ENCODE measurements at regions not wholly inside any gene's neighbourhood (a gene's known extent, or its start where the extent isn't known, plus 50 kb on each side); places are given as distances from the start of the nearest gene placed in this dataset.
"Not testable (repeated sequence)": the region's sequence is repeated elsewhere in the genome, so short reads cannot be mapped to it uniquely, and the experiment has no call there.

DNA sequence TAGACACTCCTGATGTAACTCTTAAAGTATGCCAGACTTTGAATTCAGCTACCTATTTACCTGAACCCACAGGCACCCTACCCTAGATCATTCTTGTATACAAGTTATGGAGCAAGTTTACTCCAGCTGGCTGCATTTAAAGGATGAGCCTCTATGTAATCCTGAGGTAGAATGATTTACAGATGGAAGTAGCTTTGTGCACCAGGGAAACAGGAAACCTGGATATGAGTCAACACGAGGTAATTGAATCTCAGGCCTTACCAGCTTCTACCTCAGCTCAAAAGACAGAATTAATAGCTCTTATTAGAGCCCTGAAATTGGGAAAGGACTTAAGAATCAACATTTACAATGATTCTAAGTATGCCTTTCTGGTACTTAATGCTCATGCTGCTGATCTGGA, 119.8 kb downstream of the AGTR2 start:
- no peak for DNase-seq (ENCODE audit: low spot score)

DNA sequence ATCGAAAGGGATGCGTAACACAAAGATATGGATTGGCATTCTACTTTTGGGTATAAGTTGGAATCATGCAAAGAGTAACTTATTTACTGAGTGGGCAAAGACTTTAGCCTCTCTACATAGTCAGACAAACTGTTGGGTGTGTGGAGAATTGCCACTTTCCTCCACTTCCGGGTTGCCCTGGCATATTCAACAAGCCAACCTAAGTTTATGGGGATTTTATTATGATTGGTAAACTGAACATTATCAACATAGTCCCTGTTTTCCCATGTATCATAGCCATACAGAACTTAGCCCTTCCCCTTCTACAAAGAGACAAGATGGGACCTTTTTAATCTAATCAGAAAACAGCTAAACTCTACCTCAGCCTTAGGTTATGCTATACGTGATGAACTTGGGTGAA, 121.6 kb downstream of the AGTR2 start:
- no peak for DNase-seq (ENCODE audit: low spot score)

DNA sequence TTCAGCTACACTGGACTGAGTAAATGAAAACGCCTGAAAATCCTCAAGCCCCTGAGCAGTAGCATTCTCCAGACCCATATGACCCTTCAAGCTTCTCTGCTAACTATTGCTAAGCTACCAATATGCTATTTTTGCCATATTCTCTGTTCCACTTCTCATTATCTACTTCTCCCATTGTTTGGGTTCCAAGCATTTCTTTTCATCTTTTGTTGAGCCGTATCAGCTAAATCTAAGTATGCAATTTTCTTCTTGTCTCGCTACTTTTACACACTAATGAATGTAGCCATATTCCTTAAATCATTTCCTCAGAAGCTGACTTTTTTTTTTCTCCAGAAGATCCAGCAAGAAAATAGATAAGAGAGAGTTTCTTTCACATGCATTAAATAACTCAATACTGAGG, 128.4 kb downstream of the AGTR2 start:
- DNase-seq (ENCODE audit: low spot score) = no peak

DNA sequence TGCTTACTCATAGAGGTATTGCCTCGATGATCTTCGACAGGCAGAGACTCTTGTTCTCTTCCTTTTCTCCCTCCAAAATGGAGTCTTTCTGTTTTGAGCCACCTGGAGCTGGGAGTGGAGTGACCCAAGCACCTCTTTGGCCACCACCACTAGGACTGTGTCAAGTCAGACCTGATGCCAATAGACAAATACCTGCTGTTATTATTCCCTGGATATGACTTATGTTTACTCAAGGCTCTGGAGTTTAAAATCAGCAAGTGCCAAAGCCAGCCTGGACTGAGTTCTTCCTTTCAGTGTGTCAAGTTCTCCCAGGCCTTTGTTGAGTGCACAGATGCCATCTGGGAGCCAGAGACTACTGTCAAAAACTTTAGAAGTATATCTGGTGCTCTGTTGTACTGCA, 130.2 kb upstream of the SLC6A14 start:
- no peak for DNase-seq (ENCODE audit: low spot score)

DNA sequence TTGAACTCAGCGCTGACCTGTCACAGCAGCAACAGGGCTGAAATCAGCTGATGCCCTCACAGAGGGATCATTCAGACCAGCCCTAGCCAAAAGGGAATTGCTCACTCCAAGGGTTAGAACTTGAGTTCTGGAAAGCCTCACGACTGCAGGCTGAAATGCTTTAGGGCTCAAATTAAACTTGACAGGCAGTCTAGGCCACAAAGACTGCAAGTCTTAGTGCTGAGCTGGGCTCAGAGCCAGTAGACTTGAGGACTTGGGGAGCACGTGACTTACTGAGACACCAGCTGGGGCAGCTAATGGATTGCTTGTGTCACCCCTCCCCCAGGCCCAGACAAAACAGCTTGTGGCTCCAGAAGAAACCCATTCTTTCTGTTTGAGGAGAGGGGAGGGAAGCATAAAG, 119.0 kb upstream of the SLC6A14 start:
- DNase-seq (ENCODE audit: low spot score) = peak; percentile 47

DNA sequence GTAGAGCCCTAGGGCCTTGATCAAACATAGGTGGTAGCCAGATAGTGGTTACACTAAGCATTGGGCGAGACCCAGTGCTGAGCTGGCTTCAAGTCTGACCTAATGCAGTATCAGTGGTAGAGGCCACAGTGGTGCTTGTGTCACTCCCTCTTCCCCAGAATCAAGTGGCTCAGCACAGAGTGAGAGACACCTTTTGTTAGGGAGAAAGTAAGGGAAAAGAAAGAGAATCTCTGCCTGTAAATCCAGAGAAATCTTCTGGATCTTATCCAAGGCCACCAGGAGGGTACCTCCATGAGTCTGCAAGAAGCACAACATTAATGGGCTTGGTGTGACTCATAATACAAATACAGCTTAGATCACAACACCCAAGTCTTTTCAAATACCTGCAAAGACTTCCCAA, 117.7 kb upstream of the SLC6A14 start:
- DNase-seq (ENCODE audit: low spot score) = no peak

DNA sequence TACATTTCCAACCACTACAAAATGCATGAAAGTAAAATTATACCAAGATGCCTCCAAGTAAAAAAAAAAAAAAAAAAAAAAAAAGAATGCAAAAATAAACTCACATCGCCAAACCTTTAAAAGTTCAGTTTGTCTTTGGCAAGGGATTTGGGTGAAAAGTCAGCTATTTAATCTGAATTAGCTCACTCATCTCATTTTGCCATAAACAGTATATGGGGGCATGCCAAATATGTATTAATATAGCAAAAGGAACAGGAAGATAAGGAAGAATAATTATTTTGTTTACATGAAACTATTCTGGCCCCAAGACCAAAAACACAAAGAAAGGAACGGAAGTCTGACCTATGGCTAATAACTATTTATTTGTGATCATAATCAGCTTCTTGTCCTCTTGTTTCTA, 114.7 kb upstream of the SLC6A14 start:
- no peak for DNase-seq (ENCODE audit: low spot score)

DNA sequence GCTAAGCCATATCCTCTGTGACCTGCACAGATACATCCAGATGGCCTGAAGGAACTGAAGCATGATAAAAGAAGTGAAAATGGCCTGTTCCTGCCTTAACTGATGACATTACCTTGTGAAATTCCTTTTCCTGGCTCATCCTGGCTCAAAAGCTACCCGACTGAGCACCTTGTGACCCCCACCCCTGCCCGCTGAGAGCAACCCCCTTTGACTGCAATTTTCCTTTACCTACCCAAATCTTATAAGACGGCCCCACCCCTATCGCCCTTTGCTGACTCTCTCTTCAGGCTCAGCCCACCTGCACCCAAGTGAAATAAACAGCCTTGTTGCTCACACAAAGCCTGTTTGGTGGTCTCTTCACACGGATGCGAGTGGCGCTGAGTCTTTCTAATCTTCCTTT, 104.4 kb upstream of the SLC6A14 start:
- not testable (repeated sequence) for DNase-seq (ENCODE audit: low spot score)

DNA sequence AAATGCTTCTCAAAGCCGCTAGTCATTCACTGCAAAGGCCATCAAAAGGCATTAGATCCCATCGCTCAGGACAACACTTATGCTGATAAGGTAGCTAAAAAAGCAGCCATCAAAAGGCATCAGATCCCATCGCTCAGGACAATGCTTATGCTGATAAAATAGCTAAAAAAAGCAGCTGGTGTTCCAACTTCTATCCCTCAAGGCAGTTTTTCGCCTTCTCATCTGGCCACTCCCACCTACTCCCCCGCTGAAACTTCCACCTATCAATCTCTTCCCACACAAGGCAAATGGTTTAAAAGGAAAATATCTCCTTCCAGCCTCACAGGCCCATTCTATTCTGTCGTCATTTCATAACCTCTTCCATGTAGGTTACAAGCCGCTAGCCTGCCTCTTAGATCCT, 101.6 kb upstream of the SLC6A14 start:
- DNase-seq (ENCODE audit: low spot score) = not testable (repeated sequence)

DNA sequence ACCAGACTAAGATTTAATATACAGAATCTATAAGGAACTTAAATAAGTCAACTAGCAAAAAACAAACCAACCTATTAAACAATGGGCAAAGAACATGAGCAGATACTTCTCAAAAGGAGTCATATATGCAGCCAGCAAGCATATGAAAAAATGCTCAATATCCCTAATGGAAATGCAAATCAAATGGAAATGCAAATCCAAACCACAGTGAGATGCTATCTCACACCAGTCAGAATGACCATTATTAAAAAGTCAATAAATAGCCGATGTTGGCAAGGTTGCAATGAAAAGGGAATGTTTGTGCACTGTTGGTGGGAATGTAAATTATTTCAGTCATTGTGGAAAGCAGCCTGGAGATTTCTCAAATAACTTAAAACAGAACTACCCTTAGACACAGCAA, 97.0 kb upstream of the SLC6A14 start:
- DNase-seq (ENCODE audit: low spot score) = no peak

DNA sequence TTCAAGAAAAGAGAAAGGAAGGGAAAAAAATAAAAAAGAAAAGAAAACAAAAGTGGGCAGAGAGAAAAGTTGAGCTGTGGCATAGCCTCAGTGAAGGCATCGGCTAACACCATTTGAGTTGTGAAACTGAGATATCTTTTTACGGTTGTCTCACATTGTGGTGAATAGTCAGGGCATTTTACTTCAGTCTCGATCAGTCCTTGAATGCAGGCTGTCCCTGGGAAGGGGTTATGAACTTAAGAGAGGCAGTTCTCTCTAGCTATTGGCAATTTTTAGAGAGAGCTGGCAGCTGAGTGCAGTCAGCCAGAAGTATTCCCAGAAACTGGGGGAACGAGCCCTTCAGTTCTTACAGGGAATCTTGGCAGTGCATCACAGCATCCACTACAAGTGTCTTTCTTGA, 93.5 kb upstream of the SLC6A14 start:
- DNase-seq (ENCODE audit: low spot score) = no peak

DNA sequence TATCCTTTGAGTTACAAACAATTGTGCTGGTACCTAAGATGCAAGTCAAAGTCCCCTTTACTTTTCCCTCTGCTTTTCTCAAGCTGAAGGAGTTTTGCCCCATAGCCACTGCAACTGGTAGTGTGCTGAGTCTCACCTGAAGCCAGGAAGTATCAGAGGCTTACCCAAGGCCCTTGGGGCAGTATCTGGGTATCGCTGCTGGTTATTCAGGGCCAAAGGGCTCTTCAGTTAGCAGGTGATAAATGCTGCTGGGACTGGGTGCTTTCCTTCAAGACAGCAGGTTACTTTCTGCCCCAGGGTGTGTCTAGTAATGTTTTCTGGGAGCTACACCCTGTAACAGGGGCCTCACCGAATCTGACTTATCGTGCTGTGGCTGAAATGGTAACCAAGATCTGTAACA, 90.4 kb upstream of the SLC6A14 start:
- DNase-seq (ENCODE audit: low spot score) = no peak

DNA sequence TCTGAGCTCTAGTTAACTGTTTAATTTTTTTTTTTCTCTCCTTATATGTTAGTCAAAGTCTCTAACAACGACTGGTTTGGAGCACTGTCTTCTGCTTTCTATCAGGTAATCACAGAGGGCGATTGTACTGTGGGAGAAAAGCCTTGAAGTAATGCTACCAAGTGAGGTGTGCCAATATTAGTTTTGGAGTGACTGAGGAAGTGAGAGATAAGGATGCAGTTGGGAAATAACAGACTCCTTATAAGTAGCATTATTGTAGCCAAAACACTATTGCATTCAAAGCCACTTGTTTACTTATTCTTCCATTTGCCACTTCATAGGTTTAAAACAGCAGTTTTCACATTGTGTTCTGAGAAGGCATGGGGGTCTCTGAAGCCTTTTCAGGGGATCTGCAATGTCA, 79.1 kb upstream of the SLC6A14 start:
- no peak for DNase-seq (ENCODE audit: low spot score)

DNA sequence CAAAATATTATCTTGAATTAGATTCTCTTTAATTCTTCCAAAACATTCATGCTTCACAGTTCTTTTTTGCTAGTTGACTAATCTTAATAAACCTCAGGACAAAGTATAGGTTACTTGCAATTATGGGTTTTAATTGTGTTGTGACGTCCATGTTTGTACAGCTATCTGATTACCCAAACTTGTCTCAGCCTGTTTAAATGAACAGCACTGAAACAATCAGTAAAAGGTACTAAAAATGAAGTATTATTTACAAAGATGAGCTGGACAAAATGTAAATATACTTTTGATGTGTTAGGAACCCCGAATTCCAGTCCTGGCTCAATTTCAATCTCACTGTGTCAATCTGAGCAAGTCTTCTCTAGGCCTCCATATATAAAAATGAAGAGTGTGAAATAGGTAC, 57.4 kb upstream of the SLC6A14 start:
- no peak for DNase-seq (ENCODE audit: low spot score)

DNA sequence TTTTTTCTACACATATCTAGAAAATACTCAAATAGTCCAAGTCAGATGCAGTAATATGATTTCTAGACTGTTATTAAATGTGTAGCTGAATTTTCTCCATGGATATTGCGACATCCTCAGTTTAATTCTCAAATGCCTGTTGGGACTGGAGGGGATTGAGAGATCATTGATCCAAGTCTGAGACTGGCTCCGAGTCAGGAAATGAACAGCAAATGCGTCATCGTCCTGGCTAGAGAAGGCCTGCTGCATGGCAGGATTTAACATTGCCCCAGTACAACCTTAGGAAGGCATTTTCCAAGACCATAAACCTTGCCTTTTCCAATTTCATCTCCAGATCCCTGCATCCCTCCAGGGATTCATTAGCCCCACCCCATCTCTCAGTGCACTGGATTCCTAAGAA, 56.6 kb upstream of the SLC6A14 start:
- no peak for DNase-seq (ENCODE audit: low spot score)

DNA sequence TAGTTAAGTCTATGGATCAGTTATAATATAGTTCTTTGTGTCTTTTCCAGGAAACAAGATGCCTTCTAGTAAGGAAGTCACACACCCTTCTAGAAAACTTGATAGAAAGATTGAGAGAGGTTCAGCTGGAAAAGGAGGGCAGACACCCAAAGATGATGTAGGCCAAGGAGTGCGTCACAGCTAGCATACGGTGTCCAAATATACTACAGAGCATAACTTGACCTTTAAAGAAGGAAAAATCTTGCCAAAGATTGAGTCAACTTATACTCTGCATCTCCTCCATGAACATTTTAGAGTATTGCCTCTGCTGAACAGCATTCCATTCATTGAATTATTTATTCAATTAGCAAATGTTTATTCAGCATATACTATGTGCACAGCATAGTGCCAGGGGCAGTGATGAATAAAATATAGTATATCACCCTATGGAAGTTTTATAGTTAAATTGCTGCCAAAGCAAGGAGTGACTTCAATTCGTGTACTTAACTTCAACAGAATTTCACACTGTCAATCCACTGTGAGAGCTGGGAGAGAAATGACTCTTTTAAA, 51.9 kb upstream of the SLC6A14 start:
- no peak for DNase-seq (ENCODE audit: low spot score)

Data from pons (tissue), 1 donor.